ENCODE measurements at regions not wholly inside any gene's neighbourhood (a gene's known extent, or its start where the extent isn't known, plus 50 kb on each side); places are given as distances from the start of the nearest gene placed in this dataset.

GRCh38 chr2:11955884-11956291 is 209.5 kb downstream of the LPIN1 start:
- no peak for DNase-seq

- no peak for DNase-seq
These were observed 216.4 kb downstream of the LPIN1 start for GRCh38 chr2:11962707-11963328.

GRCh38 chr2:11963966-11964365 is 217.5 kb downstream of the LPIN1 start:
- DNase-seq: no peak

GRCh38 chr2:11967946-11968465 is 221.6 kb downstream of the LPIN1 start:
- DNase-seq: no peak

GRCh38 chr2:11968521-11968920 is 222.1 kb downstream of the LPIN1 start:
- DNase-seq: no peak

- DNase-seq: no peak
These were observed 223.3 kb downstream of the LPIN1 start for GRCh38 chr2:11969774-11970173.

- no peak for DNase-seq
These were observed 228.1 kb downstream of the LPIN1 start for GRCh38 chr2:11974573-11974972.

GRCh38 chr2:11975373-11975772 is 228.9 kb downstream of the LPIN1 start:
- no peak for DNase-seq

- no peak for DNase-seq
These were observed 229.6 kb downstream of the LPIN1 start for GRCh38 chr2:11976073-11976472.

- no peak for DNase-seq
These were observed 231.5 kb downstream of the LPIN1 start for GRCh38 chr2:11977766-11978524.

GRCh38 chr2:11980809-11981208 is 234.4 kb downstream of the LPIN1 start:
- no peak for DNase-seq

GRCh38 chr2:11983401-11983800 is 237.0 kb downstream of the LPIN1 start:
- no peak for DNase-seq

- DNase-seq: no peak
These were observed 237.4 kb downstream of the LPIN1 start for GRCh38 chr2:11983870-11984269.

- no peak for DNase-seq
These were observed 238.1 kb downstream of the LPIN1 start for GRCh38 chr2:11984316-11985158.

GRCh38 chr2:11985817-11986566 is 239.6 kb downstream of the LPIN1 start:
- DNase-seq: no peak

- no peak for DNase-seq
These were observed 240.7 kb downstream of the LPIN1 start for GRCh38 chr2:11987151-11987550.

- no peak for DNase-seq
These were observed 242.4 kb downstream of the LPIN1 start for GRCh38 chr2:11988691-11989353.

- DNase-seq: no peak
These were observed 242.9 kb downstream of the LPIN1 start for GRCh38 chr2:11989354-11989703.

GRCh38 chr2:11990576-11990975 is 244.1 kb downstream of the LPIN1 start:
- DNase-seq: no peak

GRCh38 chr2:11993749-11994148 is 247.3 kb downstream of the LPIN1 start:
- DNase-seq: no peak

GRCh38 chr2:11995456-11995855 is 249.0 kb downstream of the LPIN1 start:
- DNase-seq: no peak

- DNase-seq: no peak
These were observed 250.2 kb downstream of the LPIN1 start for GRCh38 chr2:11996618-11997017.

Data from stimulated activated CD4-positive, alpha-beta T cell treated with anti-CD3 and anti-CD28 coated beads, Interleukin-12 subunit alpha, Interleukin-12 subunit beta, amount 100 ng/mL, for 4 hours (primary cell).